Thyroid gland (tissue), 4 donors: ENCODE measurements at regions not wholly inside any gene's neighbourhood (a gene's known extent, or its start where the extent isn't known, plus 50 kb on each side); places are given as distances from the start of the nearest gene placed in this dataset.

Source experiments
- CTCF ChIP-seq, 6 experiments: fragments of 200-600 bp in 3 of 6; fragments of 450-650 bp in 3 of 6; sonication (generic) in 3 of 6; IDR thresholded peaks; one replicate each; pipeline ENCODE4 v1.5.1; 2016 to 2019; ENCODE audit warnings: antibody characterized with exemption in 6 of 6, mild to moderate bottlenecking in 2 of 6, inconsistent platforms in 1 of 6, moderate library complexity in 1 of 6
- POLR2A ChIP-seq, 2 donors: fragments of 450-650 bp; IDR thresholded peaks; one replicate each; pipeline ENCODE4 v1.6.1; 2017; ENCODE audit warnings: antibody characterized with exemption in 2 of 2, mild to moderate bottlenecking in 2 of 2, moderate library complexity in 1 of 2

GRCh38 chr6:97915537-97915936 is 632.5 kb upstream of the MMS22L start:
- TF ChIP-seq CTCF (IDR thresholded peaks at IDR 0.05) = no peak
- TF ChIP-seq POLR2A (IDR thresholded peaks at IDR 0.05) = no peak
